Common myeloid progenitor, CD34-positive (primary cell): ENCODE measurements at regions not wholly inside any gene's neighbourhood (a gene's known extent, or its start where the extent isn't known, plus 50 kb on each side); places are given as distances from the start of the nearest gene placed in this dataset.

Source experiments
- CTCF ChIA-PET: fragments of 350-600 bp; sonication (Branson Sonifier 250); formaldehyde crosslinking; loops from one replicate; lab custom pipeline; 2021; ENCODE audit warnings: antibody characterized with exemption; lab: Charles Lee
- POLR2A ChIA-PET: fragments of 350-600 bp; sonication (Branson Sonifier 250); formaldehyde crosslinking; loops from one replicate; lab custom pipeline; 2021; ENCODE audit warnings: antibody characterized with exemption; lab: Charles Lee
- DNase-seq, 3 donors: peaks; one replicate each; pipeline versions ENCODE4 v3.0.0 to v3.0.0-alpha.2; 2013
- H3K27ac ChIP-seq, 2 experiments: 1 replicate in 1 of 2; 2 replicates in 1 of 2; pipeline ENCODE4 v1.7.0; 2013; ENCODE audit warnings: inconsistent platforms in 2 of 2, low read length in 2 of 2, mild to moderate bottlenecking in 2 of 2, low read depth in 1 of 2, moderate library complexity in 1 of 2; ENCODE audit not compliant: severe bottlenecking in 2 of 2, insufficient read depth in 1 of 2, poor library complexity in 1 of 2
- H3K27me3 ChIP-seq, 5 experiments: replicated peaks in 2 of 5; 1 replicate in 3 of 5; 2 replicates in 2 of 5; pipeline versions ENCODE4 v1.6.1 to v1.7.0; 2013; ENCODE audit warnings: low read length in 4 of 5, mild to moderate bottlenecking in 2 of 5, moderate library complexity in 2 of 5, inconsistent platforms in 1 of 5; ENCODE audit not compliant: insufficient read depth in 5 of 5, control insufficient read depth in 4 of 5
- H3K36me3 ChIP-seq, 4 experiments: 1 replicate in 2 of 4; 2 replicates in 2 of 4; pipeline versions ENCODE4 v1.6.1 to v1.7.0; 2013; ENCODE audit warnings: low read length in 3 of 4, control low read depth in 1 of 4, mild to moderate bottlenecking in 1 of 4; ENCODE audit not compliant: control insufficient read depth in 4 of 4, insufficient read depth in 4 of 4
- H3K4me1 ChIP-seq, 4 experiments: 1 replicate in 3 of 4; 2 replicates in 1 of 4; pipeline versions ENCODE4 v1.6.1 to v1.7.1; 2013; ENCODE audit warnings: low read length in 3 of 4, mild to moderate bottlenecking in 3 of 4, control low read depth in 1 of 4, inconsistent platforms in 1 of 4, moderate library complexity in 1 of 4; ENCODE audit not compliant: control insufficient read depth in 4 of 4, insufficient read depth in 4 of 4; ENCODE audit errors: control extremely low read depth in 1 of 4
- H3K4me3 ChIP-seq, 7 experiments: 1 replicate in 4 of 7; 2 replicates in 3 of 7; pipeline versions ENCODE4 v1.5.1 to v1.7.0; 2013; ENCODE audit warnings: mild to moderate bottlenecking in 7 of 7, low read length in 6 of 7, moderate library complexity in 6 of 7, inconsistent platforms in 2 of 7, low read depth in 2 of 7, control low read depth in 1 of 7; ENCODE audit not compliant: insufficient read depth in 4 of 7, control insufficient read depth in 1 of 7; ENCODE audit errors: extremely low read depth in 1 of 7
- H3K9me3 ChIP-seq, 5 experiments: 1 replicate in 4 of 5; 2 replicates in 1 of 5; pipeline versions ENCODE4 v1.6.1 to v1.7.1; 2013; ENCODE audit warnings: low read length in 4 of 5, mild to moderate bottlenecking in 2 of 5, inconsistent platforms in 1 of 5, low read depth in 1 of 5, moderate library complexity in 1 of 5; ENCODE audit not compliant: control insufficient read depth in 4 of 5, insufficient read depth in 2 of 5; ENCODE audit errors: control extremely low read depth in 1 of 5
- WGBS: methylation state at CpG from one replicate; pipeline ENCODE4 v1.1.5; 2013; ENCODE audit not compliant: insufficient coverage; 5-methylcytosine and 5-hydroxymethylcytosine counted together

- ChIA-PET CTCF (interaction anchor here (1.9 kb wide), 1 partner anchor 10 kb away, joined by 5 read pairs; no protein-coding TSS in a partner anchor), POLR2A (no interaction called here)
- Histone ChIP-seq H3K4me3 (no peak overlapping the region), H3K9me3 (no peaks in the 10 kb centered on the region), H3K36me3 (no peaks in the 10 kb centered on the region), H3K4me1 (no peaks in the 10 kb centered on the region), H3K27ac (no peak overlapping the region), H3K27me3 (no peaks in the 10 kb centered on the region)
- no peak for DNase-seq
- WGBS: 80% methylated on average over 2 of the region's 4 CpGs
Measured at GRCh38 chr7:41507686-41508268, 195.1 kb downstream of the INHBA start.

GRCh38 chr7:41504214-41504980 lies 198.5 kb downstream of the INHBA start:
- Histone ChIP-seq H3K4me3 (no peak overlapping the region), H3K27me3 (no peaks in the 10 kb centered on the region), H3K9me3 (peaks cover 0 to 2% (median 0%) of the 10 kb centered on the region in 5 experiments), H3K27ac (no peak overlapping the region), H3K4me1 (no peaks in the 10 kb centered on the region), H3K36me3 (no peaks in the 10 kb centered on the region)
- POLR2A ChIA-PET: no interaction called here
- DNase-seq: no peak
- WGBS: 84% methylated on average over 7 of the region's 10 CpGs
- CTCF ChIA-PET: interaction anchor here (1.2 kb wide), 1 partner anchor 8 kb away, joined by 3 read pairs; no protein-coding TSS in a partner anchor

DNA sequence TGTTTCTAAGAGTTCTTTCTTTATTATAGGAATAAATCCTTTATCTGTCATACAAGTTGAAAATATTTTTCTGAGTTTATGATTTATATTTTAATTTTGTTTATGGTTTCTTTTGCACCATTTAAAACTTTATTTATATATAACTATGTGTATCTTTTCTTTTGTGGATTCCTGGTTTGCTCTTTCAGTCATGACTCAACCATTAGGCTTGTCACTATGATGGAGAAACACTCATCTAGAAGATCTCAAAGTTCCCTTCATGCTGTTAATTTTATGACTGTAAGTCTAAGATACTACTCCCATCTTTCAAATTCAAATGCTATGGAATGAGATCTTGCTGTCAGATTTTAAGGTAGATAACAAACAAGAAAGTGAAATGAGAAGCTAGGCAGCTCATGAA lies 199.5 kb downstream of the INHBA start:
- H3K4me3 ChIP-seq: no peak overlapping the region
- no peaks in the 10 kb centered on the region for H3K4me1 ChIP-seq
- POLR2A ChIA-PET: no interaction called here
- no peaks in the 10 kb centered on the region for H3K27me3 ChIP-seq
- H3K36me3 ChIP-seq: no peaks in the 10 kb centered on the region
- CTCF ChIA-PET: no interaction called here
- no peak overlapping the region for H3K27ac ChIP-seq
- peaks cover 0 to 2% (median 0%) of the 10 kb centered on the region in 5 experiments for H3K9me3 ChIP-seq
- no peak for DNase-seq

DNA sequence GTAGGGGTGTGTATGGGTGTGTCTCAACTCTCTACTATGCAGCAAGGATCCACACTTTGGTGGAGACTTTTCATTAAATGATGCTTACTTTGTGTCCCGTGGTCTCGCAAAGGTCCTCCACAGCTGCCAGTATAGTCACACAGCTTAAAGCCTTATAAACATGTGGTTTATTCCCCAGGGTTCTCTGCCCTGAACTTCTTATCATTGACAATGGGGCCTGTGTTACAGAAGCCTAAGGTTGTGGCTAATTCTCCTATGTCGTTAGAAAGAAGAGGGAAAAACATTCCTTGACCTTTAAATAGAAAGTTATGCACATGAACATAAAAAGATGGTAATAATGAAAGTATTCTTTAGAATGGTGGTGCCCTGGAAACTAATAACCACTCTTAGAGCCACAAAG lies 201.4 kb downstream of the INHBA start:
- H3K36me3 ChIP-seq: no peaks in the 10 kb centered on the region
- no peaks in the 10 kb centered on the region for H3K27me3 ChIP-seq
- DNase-seq: no peak
- ChIA-PET POLR2A (no interaction called here), CTCF (no interaction called here)
- no peak overlapping the region for H3K27ac ChIP-seq
- H3K9me3 ChIP-seq: peaks cover 0 to 2% (median 0%) of the 10 kb centered on the region in 5 experiments
- H3K4me1 ChIP-seq: no peaks in the 10 kb centered on the region
- WGBS: 90% methylated on average over 3 of the region's 3 CpGs
- no peak overlapping the region for H3K4me3 ChIP-seq

- H3K36me3 ChIP-seq: no peaks in the 10 kb centered on the region
- DNase-seq: no peak
- H3K27me3 ChIP-seq: no peaks in the 10 kb centered on the region
- H3K9me3 ChIP-seq: peaks cover 0 to 2% (median 0%) of the 10 kb centered on the region in 5 experiments
- H3K4me3 ChIP-seq: no peak overlapping the region
- 93% methylated on average over 2 of the region's 6 CpGs for WGBS
- H3K27ac ChIP-seq: no peak overlapping the region
- POLR2A ChIA-PET: no interaction called here
- CTCF ChIA-PET: no interaction called here
- no peaks in the 10 kb centered on the region for H3K4me1 ChIP-seq
Measured at GRCh38 chr7:41501006-41501405, 201.9 kb downstream of the INHBA start.

GRCh38 chr7:41492603-41493002 lies 210.3 kb downstream of the INHBA start:
- no peaks in the 10 kb centered on the region for H3K9me3 ChIP-seq
- no peaks in the 10 kb centered on the region for H3K36me3 ChIP-seq
- 95% methylated on average over 2 of the region's 4 CpGs for WGBS
- H3K27ac ChIP-seq: no peak overlapping the region
- DNase-seq: no peak
- H3K4me3 ChIP-seq: no peak overlapping the region
- CTCF ChIA-PET: no interaction called here
- POLR2A ChIA-PET: no interaction called here
- peaks cover 0 to 3% (median 0%) of the 10 kb centered on the region in 4 experiments for H3K4me1 ChIP-seq
- no peaks in the 10 kb centered on the region for H3K27me3 ChIP-seq

GRCh38 chr7:41491883-41492471 lies 210.9 kb downstream of the INHBA start:
- no peak overlapping the region for H3K27ac ChIP-seq
- 100% methylated on average over 2 of the region's 3 CpGs for WGBS
- no peaks in the 10 kb centered on the region for H3K36me3 ChIP-seq
- H3K27me3 ChIP-seq: no peaks in the 10 kb centered on the region
- ChIA-PET POLR2A (interaction anchor here (0.6 kb wide), 1 partner anchor 132 kb away, joined by 3 read pairs; no protein-coding TSS in a partner anchor), CTCF (no interaction called here)
- no peak for DNase-seq
- H3K4me1 ChIP-seq: peaks cover 0 to 3% (median 0%) of the 10 kb centered on the region in 4 experiments
- H3K9me3 ChIP-seq: no peaks in the 10 kb centered on the region
- no peak overlapping the region for H3K4me3 ChIP-seq
